SU-DHL-6 (cell line): ENCODE measurements at regions not wholly inside any gene's neighbourhood (a gene's known extent, or its start where the extent isn't known, plus 50 kb on each side); places are given as distances from the start of the nearest gene placed in this dataset.

Experiments used
- H2AFZ ChIP-seq: fragments of 200-600 bp; sonication (generic); 2 replicates; pipeline ENCODE4 v1.6.1; 2014; ENCODE audit warnings: low read depth, mild to moderate bottlenecking, moderate library complexity, mixed read lengths, antibody characterized with exemption, low read length; ENCODE audit not compliant: severe bottlenecking
- H3F3A ChIP-seq: fragments of 200-600 bp; shearing (Covaris generic); 2 replicates; pipeline ENCODE4 v1.6.0; 2016; ENCODE audit warnings: antibody characterized with exemption, mild to moderate bottlenecking; ENCODE audit not compliant: insufficient read depth
- H3K27ac ChIP-seq: fragments of 200-600 bp; sonication (generic); 2 replicates; pipeline ENCODE4 v1.5.1; 2016; ENCODE audit warnings: low read depth, mild to moderate bottlenecking, low read length, moderate library complexity, mixed read lengths
- H3K27me3 ChIP-seq: fragments of 200-600 bp; sonication (generic), shearing (Covaris generic); 2 replicates; pipeline ENCODE4 v1.6.0; 2014; ENCODE audit warnings: mild to moderate bottlenecking, low read length
- H3K36me3 ChIP-seq: fragments of 200-600 bp; sonication (generic); 2 replicates; pipeline ENCODE4 v1.6.1; 2014; ENCODE audit warnings: mild to moderate bottlenecking, low read length, mixed read lengths
- H3K4me2 ChIP-seq: fragments of 300-600, 200-600 bp; shearing (Covaris generic), sonication (generic); 2 replicates; pipeline ENCODE4 v1.6.0; 2014; ENCODE audit warnings: low read length, low read depth, mild to moderate bottlenecking; ENCODE audit not compliant: poor library complexity, severe bottlenecking
- H3K4me3 ChIP-seq: fragments of 200-600 bp; sonication (generic); 2 replicates; pipeline ENCODE4 v1.5.1; 2014; ENCODE audit warnings: antibody characterized with exemption, low read length, mild to moderate bottlenecking, mixed read lengths; ENCODE audit not compliant: insufficient read depth, poor library complexity, severe bottlenecking
- H3K79me2 ChIP-seq: fragments of 200-600 bp; sonication (generic); 2 replicates; pipeline ENCODE4 v1.6.1; 2014; ENCODE audit warnings: mild to moderate bottlenecking, low read length, moderate library complexity; ENCODE audit not compliant: insufficient read depth
- H3K9ac ChIP-seq: fragments of 200-600 bp; sonication (generic); 2 replicates; pipeline ENCODE4 v1.7.0; 2014; ENCODE audit warnings: mild to moderate bottlenecking, low read length
- H3K9me2 ChIP-seq: fragments of 200-600 bp; sonication (generic); replicated peaks from 2 replicates; pipeline ENCODE4 v1.6.1; 2014; ENCODE audit warnings: low read length; ENCODE audit not compliant: insufficient read depth
- H3K9me3 ChIP-seq: fragments of 200-600 bp; sonication (generic); 2 replicates; pipeline ENCODE4 v1.6.1; 2014; ENCODE audit warnings: low read length, mixed read lengths; ENCODE audit not compliant: insufficient read depth
- H4K20me1 ChIP-seq: fragments of 200-600 bp; sonication (generic); 2 replicates; pipeline ENCODE4 v1.6.1; 2014; ENCODE audit warnings: low read depth, mild to moderate bottlenecking, antibody characterized with exemption, low read length, moderate library complexity, mixed read lengths
- EZH2phosphoT487 ChIP-seq: fragments of 200-600 bp; sonication (generic), shearing (Covaris generic); conservative IDR thresholded peaks from 2 replicates; pipeline ENCODE4 v1.6.1; 2018; ENCODE audit warnings: mild to moderate bottlenecking, antibody characterized with exemption, low read length, moderate library complexity, mixed read lengths
- TF ChIP-seq, protein P1 (sequence below): fragments of 200-600 bp; sonication (generic); IDR thresholded peaks from one replicate; pipeline ENCODE4 v1.5.1; 2017; ENCODE audit warnings: antibody characterized with exemption, mild to moderate bottlenecking, low read length, moderate library complexity; ENCODE audit not compliant: insufficient read depth, poor library complexity, severe bottlenecking

- Histone ChIP-seq H2AFZ (no peak overlapping the region), H3K4me3 (no peak overlapping the region), H3K9me2 (no peaks in the 10 kb centered on the region), H3K4me2 (no peak overlapping the region), H4K20me1 (no peaks in the 10 kb centered on the region), H3K27me3 (no peaks in the 10 kb centered on the region), H3K9ac (no peak overlapping the region), H3K9me3 (no peaks in the 10 kb centered on the region), H3K79me2 (no peaks in the 10 kb centered on the region), H3K36me3 (no peaks in the 10 kb centered on the region), H3K27ac (no peak overlapping the region), H3F3A (no peaks in the 10 kb centered on the region)
- TF ChIP-seq, protein P1, sequence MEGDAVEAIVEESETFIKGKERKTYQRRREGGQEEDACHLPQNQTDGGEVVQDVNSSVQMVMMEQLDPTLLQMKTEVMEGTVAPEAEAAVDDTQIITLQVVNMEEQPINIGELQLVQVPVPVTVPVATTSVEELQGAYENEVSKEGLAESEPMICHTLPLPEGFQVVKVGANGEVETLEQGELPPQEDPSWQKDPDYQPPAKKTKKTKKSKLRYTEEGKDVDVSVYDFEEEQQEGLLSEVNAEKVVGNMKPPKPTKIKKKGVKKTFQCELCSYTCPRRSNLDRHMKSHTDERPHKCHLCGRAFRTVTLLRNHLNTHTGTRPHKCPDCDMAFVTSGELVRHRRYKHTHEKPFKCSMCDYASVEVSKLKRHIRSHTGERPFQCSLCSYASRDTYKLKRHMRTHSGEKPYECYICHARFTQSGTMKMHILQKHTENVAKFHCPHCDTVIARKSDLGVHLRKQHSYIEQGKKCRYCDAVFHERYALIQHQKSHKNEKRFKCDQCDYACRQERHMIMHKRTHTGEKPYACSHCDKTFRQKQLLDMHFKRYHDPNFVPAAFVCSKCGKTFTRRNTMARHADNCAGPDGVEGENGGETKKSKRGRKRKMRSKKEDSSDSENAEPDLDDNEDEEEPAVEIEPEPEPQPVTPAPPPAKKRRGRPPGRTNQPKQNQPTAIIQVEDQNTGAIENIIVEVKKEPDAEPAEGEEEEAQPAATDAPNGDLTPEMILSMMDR: no peak
- no peak for TF ChIP-seq EZH2phosphoT487
These were observed 352.7 kb downstream of the CDH2 start for GRCh38 chr18:27824275-27824674.

GRCh38 chr18:27823053-27823452, 353.9 kb downstream of the CDH2 start:
- Histone ChIP-seq H3K4me2 (no peak overlapping the region), H3F3A (no peaks in the 10 kb centered on the region), H3K79me2 (no peaks in the 10 kb centered on the region)

GRCh38 chr18:27808683-27809082, 368.2 kb downstream of the CDH2 start:
- Histone ChIP-seq H3K9me2 (no peaks in the 10 kb centered on the region), H3K79me2 (no peaks in the 10 kb centered on the region), H3K36me3 (no peaks in the 10 kb centered on the region), H3K27me3 (no peaks in the 10 kb centered on the region), H3K9ac (no peak overlapping the region), H3K4me3 (no peak overlapping the region), H3F3A (no peaks in the 10 kb centered on the region), H3K9me3 (no peaks in the 10 kb centered on the region), H3K27ac (no peak overlapping the region), H4K20me1 (no peaks in the 10 kb centered on the region), H2AFZ (no peak overlapping the region), H3K4me2 (no peak overlapping the region)
- TF ChIP-seq, protein P1: no peak
- TF ChIP-seq EZH2phosphoT487: no peak

More at GRCh38 chr18:27823053-27823452, 353.9 kb downstream of the CDH2 start:
- H3K36me3 ChIP-seq: no peaks in the 10 kb centered on the region
- H4K20me1 ChIP-seq: no peaks in the 10 kb centered on the region
- no peak overlapping the region for H3K4me3 ChIP-seq
- no peak overlapping the region for H3K9ac ChIP-seq
- TF ChIP-seq, protein P1: no peak
- no peak for TF ChIP-seq EZH2phosphoT487
- no peak overlapping the region for H2AFZ ChIP-seq
- no peaks in the 10 kb centered on the region for H3K27me3 ChIP-seq
- no peak overlapping the region for H3K27ac ChIP-seq
- H3K9me3 ChIP-seq: no peaks in the 10 kb centered on the region
- H3K9me2 ChIP-seq: no peaks in the 10 kb centered on the region
